GM12864 (cell line): ENCODE measurements at regions not wholly inside any gene's neighbourhood (a gene's known extent, or its start where the extent isn't known, plus 50 kb on each side); places are given as distances from the start of the nearest gene placed in this dataset.

ENCODE experiments used
- DNase-seq: peaks from one replicate; pipeline ENCODE4 v3.0.0-alpha.2; 2011; ENCODE audit warnings: low read depth
- H3K4me3 ChIP-seq: 2 replicates; pipeline ENCODE4 v1.5.1; 2011; ENCODE audit warnings: mild to moderate bottlenecking, low read depth, low read length, control low read depth
- TF ChIP-seq, protein P1 (sequence below): IDR thresholded peaks from 2 replicates; pipeline ENCODE4 v1.5.1; 2011; ENCODE audit warnings: low read depth, mild to moderate bottlenecking, moderate library complexity, low read length, control low read depth, inconsistent platforms; ENCODE audit errors: missing control alignments

DNA sequence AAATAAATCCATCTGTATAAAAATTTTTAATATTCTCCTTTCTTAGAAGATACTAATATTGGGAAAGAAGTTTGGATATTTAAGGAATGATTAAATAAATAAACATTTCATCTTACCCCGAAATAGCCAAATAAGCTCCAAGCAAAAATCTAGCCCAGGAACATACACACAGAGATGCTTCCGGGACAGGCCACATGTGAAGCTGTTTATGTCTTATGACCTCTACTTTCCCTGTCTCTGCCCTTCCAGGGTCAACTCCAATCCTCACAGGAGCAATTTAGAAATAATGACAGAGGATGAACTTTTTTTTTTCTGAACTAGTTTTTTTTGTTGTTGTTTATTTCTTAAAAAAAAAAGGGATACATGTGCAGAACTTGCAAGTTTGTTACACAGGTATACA lies 89.4 kb downstream of the BTG1 start:
- DNase-seq: no peak
- no peak overlapping the region for H3K4me3 ChIP-seq
- TF ChIP-seq, protein P1, sequence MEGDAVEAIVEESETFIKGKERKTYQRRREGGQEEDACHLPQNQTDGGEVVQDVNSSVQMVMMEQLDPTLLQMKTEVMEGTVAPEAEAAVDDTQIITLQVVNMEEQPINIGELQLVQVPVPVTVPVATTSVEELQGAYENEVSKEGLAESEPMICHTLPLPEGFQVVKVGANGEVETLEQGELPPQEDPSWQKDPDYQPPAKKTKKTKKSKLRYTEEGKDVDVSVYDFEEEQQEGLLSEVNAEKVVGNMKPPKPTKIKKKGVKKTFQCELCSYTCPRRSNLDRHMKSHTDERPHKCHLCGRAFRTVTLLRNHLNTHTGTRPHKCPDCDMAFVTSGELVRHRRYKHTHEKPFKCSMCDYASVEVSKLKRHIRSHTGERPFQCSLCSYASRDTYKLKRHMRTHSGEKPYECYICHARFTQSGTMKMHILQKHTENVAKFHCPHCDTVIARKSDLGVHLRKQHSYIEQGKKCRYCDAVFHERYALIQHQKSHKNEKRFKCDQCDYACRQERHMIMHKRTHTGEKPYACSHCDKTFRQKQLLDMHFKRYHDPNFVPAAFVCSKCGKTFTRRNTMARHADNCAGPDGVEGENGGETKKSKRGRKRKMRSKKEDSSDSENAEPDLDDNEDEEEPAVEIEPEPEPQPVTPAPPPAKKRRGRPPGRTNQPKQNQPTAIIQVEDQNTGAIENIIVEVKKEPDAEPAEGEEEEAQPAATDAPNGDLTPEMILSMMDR: no peak

DNA sequence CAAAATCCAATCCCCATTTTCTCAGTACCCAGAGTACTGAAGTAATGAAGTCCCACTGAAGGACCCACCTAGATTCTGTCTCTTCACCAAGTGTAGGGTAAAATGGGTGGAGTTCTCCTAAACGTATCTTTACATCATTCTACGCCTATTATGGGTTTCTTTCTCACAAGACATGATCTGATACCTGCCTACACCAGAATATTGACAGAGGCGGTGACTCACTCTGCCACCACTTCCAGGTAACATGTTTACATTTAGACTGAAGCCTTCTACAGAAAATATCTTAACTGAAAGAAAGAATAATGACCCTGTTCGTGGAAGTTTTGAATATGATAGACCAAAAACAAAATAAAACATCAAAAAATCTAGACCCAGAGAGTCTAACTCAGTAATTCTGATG lies 89.8 kb downstream of the BTG1 start:
- no peak overlapping the region for H3K4me3 ChIP-seq

DNA sequence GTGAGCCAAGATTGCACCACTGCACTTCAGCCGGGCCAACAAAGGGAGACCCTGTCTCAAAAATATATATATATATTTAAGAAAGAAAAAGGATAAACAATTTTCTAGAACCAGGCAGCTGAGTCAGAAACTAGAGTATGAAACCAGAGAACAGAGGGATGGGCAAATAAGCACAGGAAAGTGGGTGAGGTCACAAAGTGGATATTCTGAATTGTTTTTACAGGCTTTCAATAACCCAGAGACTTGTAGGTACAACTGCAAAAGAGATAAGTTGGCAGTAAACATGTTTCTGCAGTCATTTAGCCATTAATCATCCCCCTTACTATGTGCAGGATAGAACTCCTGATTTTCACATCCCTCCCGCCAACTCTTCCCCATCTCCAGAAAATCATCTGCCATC lies 94.2 kb downstream of the BTG1 start:
- no peak overlapping the region for H3K4me3 ChIP-seq
- no peak for DNase-seq
- TF ChIP-seq, protein P1: no peak

More for the DNA sequence above, 89.8 kb downstream of the BTG1 start:
- DNase-seq: no peak
- TF ChIP-seq, protein P1: no peak

DNA sequence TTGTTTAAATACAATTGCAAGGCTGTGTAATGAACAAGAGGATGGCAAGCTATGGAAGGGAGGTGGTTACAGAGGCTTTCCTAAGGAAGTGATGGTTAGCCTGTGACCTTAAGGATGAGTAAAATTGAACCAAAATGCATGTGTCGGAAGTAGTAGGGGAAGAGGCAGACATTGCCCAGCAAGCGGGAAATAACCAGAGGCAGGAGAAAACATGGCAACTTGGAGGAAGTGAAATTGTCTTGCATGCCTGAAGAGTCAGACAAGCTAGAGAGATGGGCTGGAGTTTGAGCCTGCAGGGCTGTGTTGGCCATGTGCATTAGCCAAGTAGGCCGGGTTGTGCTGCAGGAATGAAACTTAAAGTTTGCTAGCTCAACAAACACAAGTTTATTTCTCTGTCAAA lies 96.2 kb downstream of the BTG1 start:
- no peak overlapping the region for H3K4me3 ChIP-seq
- peak; percentile 54 for DNase-seq
- TF ChIP-seq, protein P1: no peak

DNA sequence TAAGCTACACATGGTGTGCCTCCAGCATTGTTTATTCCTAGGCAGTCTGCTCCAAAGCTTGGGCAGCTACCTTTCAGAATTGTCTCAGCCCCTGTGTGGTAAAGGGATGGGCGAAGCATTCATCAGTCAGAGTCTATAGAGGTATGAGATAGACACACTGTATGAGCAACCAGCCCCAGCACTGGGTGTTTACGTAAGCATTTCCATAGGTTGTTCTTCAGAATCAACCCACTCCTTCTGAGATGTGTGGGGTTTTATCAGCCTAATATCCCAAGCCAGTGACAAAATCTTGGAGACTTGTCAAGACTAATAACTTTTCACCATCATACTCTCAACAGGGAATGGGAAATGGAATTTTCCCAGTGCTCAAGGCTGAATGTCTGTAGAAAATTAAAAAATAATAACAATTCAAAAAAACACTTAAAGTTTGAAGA lies 98.2 kb downstream of the BTG1 start:
- no peak for DNase-seq
- TF ChIP-seq, protein P1: no peak
- H3K4me3 ChIP-seq: no peak overlapping the region

DNA sequence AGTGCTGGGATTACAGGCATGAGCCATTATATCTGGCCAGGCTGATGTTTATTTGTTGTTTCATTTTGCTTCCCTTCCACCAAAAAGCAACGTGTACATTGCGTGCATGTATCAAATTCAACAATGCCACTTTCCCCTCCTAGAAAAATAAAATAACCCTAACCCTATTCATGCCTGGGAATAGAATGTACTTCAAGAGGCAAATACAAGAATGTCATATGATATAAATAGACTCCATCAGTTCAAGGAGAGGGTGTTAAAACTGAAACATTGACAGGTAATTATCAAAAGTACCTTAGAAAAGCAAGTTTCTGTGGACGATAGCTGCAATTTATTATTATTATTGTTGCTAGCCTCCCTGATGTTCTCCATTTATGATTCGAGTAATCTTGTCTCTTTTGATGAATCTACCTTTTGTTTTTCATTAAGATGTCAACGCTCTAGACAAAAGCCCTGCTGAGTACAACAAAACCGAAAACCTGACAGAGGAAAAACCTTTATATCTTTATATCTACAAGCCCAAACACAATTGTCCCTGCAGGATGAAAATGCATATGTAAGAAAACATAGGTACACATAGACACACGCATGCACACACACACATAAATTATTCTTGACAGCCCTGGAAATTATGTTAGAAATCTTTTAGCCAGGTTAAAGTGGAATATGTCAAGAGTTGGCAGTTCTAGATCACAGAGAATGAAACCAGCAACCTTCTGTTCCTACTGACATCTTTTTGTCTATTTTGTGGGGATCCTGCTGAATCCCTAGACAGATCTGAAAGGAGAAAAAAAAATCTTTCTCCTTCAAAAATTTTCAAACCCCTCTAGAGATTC lies 98.9 kb downstream of the BTG1 start:
- H3K4me3 ChIP-seq: no peak overlapping the region
- TF ChIP-seq, protein P1: no peak
- DNase-seq: no peak

DNA sequence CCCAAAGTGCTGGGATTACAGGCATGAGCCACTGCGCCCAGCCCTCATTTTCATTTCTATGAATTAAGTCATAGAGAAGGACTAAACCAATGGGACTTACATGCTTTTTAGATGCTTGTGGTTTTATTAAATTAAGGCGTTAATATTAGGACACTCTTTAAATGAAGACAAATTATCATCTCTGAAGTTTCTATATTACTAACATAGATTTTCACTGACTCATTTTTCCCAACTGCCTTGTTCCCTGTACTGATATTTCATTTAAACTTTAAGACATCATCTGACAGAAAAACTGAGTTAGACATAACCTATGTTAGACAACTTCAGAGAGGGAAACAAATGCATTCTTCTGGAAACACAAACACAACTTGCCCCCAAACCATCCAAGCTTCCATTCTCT lies 99.8 kb downstream of the BTG1 start:
- no peak overlapping the region for H3K4me3 ChIP-seq
- TF ChIP-seq, protein P1: no peak
- no peak for DNase-seq
